HG02759 (cell line): ENCODE measurements at regions not wholly inside any gene's neighbourhood (a gene's known extent, or its start where the extent isn't known, plus 50 kb on each side); places are given as distances from the start of the nearest gene placed in this dataset.

Experiments used
- ATAC-seq: cut with Tn5 transposase; IDR thresholded peaks from one replicate; pipeline ENCODE4 v1.9.1; 2021; ENCODE audit warnings: mild to moderate bottlenecking, moderate library complexity; ENCODE audit not compliant: unreplicated experiment

DNA sequence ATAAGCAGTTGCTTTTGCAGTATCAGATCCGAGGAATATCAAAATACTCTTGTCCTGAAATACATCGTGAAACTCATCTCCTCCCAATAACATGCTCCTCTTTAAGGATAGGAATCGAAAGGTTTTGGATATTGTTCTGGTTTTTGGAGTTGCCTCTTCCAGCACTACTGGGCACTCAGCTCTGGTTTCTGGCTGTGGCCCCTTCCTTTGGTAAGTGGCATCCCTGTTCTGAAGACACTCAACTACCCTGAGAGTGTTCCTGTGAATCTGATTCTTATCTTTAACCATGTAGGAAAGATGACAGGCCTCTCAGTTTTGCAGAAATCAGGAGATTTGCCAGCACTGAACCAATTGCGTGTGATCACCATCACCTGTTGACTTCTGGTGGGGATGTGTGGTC, 327.5 kb upstream of the TBL1XR1 start:
- ATAC-seq: no peak

GRCh38 chr3:177525414-177525813, 328.1 kb upstream of the TBL1XR1 start:
- ATAC-seq: no peak

DNA sequence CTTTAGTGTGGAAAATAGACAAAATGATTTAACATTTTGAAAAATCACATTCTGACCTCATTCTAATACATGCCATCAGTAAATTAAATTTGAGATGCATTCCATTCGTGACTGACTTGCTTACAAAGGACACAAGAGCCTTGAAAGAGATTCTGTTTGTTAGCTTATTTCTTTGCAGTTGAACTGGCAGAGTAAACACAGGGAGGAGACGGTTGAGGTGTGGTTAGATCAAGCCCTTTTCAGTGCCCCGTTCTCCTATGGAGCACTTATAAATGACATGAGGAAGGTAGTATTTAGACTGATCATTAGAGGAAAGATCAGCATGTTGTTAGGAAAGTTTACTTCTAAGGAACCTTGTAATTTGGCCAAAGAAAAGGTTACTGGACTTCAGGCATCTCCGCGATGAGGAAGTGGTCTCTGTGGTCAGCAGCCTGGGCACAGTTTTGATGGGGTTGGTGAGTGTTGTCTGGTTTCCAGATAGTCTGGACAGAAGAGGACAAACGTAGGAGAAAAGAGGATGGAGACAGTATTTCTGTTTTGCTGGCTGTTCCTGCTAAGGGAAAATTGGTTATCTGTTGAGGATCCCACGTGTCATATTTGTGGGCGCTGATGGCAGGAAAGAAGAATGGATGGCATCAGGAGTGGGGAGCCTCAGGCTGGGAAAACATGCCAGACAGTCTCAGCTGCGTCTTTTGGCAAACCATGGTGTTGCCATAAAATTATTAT, 328.9 kb upstream of the TBL1XR1 start:
- ATAC-seq: no peak

- ATAC-seq: no peak
These were observed 329.9 kb upstream of the TBL1XR1 start for GRCh38 chr3:177527182-177527581.

DNA sequence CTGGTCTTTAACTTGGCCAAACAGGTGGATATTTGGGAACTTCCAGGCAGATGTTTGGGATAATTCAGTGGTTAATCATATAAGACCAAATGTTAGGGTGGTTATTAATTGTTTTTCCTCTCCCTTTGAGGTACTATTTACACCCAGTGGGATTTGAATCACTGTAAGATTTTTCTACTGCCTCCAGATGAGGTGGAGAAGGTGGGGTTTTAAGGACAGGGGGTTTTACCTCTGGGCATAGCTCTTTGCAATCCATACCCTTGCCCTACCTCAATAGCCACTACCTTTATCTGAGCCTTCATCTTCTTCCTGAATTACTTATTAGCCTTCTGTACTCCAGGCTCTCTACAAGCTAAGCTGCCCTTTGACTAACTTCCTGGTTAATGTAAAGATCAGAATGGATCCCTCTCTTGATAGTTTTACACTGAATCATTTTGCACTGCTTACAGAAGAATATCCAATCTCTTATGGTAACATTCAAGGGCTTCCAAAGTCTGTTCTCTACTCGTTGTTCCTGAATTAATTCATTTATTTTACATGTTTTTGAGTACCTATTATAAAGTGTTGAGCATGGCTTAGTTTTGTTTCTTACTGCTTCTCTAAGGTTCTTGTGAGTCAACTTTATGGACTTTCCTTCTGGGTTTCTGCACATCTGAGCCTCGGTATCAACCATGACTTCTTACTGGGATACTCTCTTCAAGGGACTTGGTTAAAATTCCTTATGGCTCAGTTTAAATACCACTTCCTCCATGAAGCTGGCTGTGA, 331.2 kb upstream of the TBL1XR1 start:
- no peak for ATAC-seq

DNA sequence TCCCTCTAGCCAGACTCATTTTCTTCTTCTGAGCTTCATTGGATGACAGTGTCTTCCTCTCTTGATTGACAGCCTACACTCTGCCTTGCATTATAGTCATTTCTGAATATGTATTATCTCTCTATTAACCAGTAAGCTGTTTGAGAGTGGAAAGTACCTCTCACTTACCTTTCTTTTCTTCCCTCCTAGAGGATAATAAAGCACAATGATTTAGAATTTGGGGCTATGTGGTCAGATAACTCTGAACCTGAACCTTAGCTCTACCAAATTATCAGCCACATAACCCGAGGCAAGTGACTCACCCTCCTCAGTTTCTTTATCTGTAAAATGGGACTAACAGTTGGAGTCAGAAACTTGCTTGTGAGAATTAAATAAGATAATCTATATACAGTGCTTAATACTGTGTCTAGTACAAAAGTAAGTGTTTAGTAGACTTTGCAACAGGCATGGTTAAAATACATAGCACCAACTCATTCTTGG, 331.8 kb upstream of the TBL1XR1 start:
- ATAC-seq: no peak

- no peak for ATAC-seq
These were observed 332.5 kb upstream of the TBL1XR1 start for GRCh38 chr3:177529716-177530335.

DNA sequence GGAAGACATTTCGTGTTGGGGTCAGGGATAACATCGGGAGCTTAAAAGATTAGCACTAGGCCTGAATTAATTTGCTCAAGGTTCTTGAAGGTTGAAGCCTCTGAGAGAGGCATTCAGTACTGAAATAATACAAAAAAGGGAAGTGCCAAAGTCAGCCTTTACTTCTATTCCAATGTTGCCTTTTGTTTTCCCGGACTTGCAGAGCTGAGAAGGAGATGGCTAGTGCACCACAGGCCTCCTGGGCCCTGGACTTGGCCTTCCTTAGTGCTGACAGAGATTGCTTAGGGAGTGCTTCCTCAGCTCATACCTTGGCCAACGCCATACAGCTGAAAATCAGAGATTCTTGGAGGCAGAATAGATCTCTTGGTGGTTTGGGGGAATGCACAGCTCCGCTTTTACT, 333.6 kb upstream of the TBL1XR1 start:
- ATAC-seq: no peak

DNA sequence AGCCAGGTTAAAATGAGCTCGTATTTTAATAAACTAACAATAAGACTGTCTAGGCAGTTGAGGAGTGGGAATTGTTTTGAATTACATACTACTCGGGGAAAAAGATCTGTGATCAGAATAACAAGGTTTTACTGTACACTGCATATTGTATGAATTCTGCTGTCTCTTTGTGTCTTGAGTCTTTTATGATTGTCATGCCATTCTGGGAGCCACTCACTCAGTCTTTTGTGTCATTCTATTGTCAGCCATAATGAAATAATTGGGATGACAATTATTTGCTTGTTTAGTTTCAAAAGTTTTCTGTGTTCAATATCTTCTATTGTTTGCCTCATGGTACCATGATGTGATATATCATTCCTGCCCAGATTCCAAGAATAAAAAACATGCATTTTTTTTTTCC, 339.6 kb upstream of the TBL1XR1 start:
- ATAC-seq: no peak

- ATAC-seq: no peak
These were observed 340.3 kb upstream of the TBL1XR1 start for GRCh38 chr3:177537612-177538011.

- ATAC-seq: no peak
These were observed 340.9 kb upstream of the TBL1XR1 start for GRCh38 chr3:177538048-177538749.

DNA sequence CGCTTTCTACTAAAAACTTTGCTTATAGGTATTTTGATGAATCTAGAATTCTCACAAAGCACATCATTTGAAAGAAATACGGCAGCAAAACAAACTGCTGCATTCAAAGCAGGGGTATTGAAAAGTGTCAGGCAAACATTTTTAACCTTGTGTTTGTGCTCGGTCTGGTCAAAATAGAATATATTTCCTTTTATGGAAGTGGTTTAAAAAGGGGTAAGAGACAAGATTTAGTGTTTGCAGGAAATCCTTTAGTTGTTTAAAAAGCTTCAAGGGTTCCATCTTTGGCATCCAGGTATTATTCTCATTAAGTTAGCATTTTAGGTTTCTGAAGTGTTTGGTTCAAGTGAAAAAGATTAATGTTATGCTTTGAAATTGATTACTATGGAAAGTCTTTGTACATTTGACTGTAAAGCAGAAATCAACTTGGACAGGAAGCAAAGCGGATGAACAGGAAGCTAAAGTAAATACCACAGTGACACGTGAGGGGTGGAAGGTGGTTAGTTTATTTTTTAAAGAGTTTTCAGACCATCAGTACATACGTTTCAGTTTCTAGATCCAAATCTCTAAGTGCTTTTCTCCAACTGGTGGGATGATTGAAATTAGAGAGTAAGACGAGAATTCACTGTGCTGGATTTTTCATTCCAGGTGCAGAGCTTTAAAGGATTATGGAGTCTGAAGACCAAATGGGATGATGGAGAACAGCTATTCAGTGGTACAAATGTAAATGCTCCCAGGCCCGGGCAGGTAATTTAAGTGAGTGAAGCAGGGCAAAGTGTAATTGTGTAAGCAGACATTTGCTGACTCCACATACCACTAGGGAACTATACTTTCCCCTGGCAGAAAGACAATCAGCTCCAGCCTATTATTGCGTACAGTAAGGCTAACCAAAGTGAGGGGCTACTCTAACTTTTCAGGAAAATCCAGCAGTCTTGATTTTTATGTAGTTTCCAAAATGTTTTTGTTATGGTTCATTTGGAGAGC, 341.8 kb upstream of the TBL1XR1 start:
- ATAC-seq: peak; percentile 93

DNA sequence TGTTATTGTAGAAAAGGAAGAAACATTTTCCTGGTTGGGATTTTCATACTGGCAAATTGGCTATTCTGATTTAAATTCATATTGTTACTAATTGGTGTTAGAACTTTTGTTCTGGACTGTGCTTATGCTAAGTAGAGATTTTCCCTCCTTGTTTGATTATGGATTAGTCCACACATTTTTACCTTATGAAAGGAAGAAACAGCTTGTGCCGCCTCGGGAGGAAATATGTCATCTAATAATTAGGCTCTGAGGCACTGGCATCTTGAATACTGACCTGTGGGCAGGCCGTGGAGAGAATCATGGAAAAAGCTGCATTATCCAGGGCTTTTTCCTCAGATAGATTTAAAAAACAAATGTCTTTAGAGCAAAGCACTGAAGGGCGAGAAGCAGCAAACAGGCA, 344.3 kb upstream of the TBL1XR1 start:
- no peak for ATAC-seq

DNA sequence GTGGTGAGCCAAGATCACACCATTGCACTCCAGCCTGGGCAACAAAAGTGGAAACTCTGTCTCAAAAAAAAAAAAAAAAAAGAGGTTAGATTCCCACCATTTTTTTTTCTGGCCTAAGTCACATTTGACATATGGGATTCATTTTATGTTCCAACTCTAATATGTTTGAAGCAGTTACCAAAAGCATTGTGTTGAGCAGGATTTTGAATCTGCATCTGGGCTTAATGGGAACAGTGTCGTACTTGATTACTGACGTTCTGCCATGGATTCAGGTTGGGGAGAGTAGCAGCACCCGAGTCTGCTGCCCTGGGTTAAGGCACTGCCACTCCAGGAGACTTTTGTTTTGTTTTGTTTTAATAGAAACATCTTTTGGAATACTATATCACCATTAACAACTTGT, 348.7 kb upstream of the TBL1XR1 start:
- ATAC-seq: no peak

DNA sequence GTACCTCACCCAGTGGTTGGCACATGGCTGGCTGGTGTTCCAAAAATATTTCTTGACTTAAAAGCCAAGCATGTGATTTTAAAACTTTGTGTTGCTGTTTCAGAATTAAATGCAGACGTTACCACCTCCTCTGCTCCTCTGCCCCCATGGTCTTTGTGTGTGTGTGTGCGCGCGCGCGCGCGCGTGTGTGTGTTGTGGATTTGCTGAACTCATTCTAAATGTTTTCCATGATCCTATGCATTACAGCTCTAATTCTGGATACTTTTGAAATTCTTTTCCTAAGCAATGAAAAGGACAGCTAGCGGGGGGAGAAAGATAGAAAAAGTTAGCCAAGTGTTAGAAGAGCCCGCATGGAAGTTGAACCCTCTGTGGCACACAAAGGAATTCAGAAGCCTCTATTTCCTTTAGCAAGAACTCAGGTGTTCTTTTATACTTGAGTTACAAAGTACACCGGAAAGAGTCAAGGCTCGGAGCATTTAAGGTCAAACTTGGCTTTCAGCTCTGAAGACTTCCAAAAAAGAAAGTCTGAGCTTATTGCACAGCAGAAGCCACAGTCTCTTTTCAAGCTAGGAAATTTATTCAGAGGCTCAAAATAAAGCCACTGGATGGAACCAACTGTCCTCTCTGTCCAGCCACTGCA, 350.5 kb upstream of the TBL1XR1 start:
- no peak for ATAC-seq

DNA sequence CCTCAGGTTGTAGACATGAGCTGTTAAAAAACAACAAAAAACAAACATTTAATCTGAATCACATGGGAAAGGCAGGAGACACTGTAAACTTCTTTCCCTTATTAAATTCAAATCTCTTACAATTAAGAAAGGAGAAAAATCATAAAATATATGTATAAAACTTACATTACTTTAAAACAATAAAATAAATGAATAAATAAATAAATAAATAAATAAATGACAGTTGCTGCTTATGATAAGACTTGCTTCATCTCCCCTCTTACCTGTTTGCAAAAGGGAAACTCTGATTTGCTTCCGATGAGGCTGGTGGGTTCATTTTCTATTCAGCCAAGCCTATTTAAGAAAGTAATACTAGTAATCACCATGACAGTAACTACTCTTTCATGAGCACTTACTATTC, 353.4 kb upstream of the TBL1XR1 start:
- no peak for ATAC-seq

DNA sequence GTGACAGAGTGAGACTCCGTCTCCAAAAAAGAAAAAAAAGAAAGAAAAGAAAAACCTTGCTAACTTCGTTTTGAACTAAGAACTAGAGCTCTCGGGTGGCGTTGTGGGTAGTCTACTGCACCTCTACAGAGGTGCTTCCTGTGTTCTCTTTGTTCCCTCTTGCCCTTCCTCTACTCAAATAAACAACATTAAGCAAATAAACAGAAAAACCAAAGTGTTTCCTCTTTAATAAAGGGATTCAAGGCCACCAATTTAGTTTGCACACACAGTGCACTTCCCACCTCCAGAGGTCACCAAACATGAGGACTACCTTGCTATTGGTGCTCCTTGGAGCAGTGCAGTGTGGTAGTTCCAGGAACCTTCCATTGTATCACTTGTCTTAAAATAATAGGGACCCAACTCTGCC, 354.2 kb upstream of the TBL1XR1 start:
- ATAC-seq: no peak

GRCh38 chr3:177552051-177552450, 354.8 kb upstream of the TBL1XR1 start:
- no peak for ATAC-seq

DNA sequence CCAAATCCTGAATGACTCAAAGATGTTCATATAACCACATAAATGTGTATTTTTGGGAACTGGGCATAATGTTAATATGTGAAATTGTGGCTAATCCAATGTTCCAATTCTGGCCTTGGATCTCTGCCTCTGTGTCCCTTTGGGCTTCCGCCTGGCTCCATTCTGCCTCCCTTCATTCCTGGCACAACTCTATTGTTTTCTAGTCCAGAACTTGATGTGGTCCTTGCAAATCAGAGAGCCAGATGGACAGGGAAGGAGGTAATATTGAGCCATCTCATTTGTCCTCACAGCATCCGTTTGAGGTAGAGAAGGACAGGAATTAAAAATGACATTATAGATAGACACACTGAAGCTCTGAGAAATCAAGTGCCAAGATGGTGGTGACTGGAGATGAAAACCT, 355.7 kb upstream of the TBL1XR1 start:
- no peak for ATAC-seq

- no peak for ATAC-seq
These were observed 356.3 kb upstream of the TBL1XR1 start for GRCh38 chr3:177553579-177553978.
